CD4-positive, alpha-beta T cell treated with Interferon gamma for 1 hour (primary cell): ENCODE measurements at regions not wholly inside any gene's neighbourhood (a gene's known extent, or its start where the extent isn't known, plus 50 kb on each side); places are given as distances from the start of the nearest gene placed in this dataset.

Experiments used
- DNase-seq: peaks from one replicate; pipeline ENCODE4 v3.0.0-alpha.2; 2020

- DNase-seq = no peak
Measured at GRCh38 chr9:81387360-81388106, 301.8 kb downstream of the TLE1 start.

GRCh38 chr9:81384911-81385310, 304.4 kb downstream of the TLE1 start:
- no peak for DNase-seq

- no peak for DNase-seq
Measured at GRCh38 chr9:81382281-81382680, 307.1 kb downstream of the TLE1 start.

GRCh38 chr9:81381694-81382093, 307.7 kb downstream of the TLE1 start:
- no peak for DNase-seq

GRCh38 chr9:81380504-81381359, 308.6 kb downstream of the TLE1 start:
- DNase-seq = no peak

GRCh38 chr9:81379655-81380054, 309.7 kb downstream of the TLE1 start:
- no peak for DNase-seq

- no peak for DNase-seq
Measured at GRCh38 chr9:81377921-81378320, 311.4 kb downstream of the TLE1 start.

GRCh38 chr9:81377320-81377719, 312.0 kb downstream of the TLE1 start:
- DNase-seq = no peak

- no peak for DNase-seq
Measured at GRCh38 chr9:81375187-81376100, 313.9 kb downstream of the TLE1 start.

- no peak for DNase-seq
Measured at GRCh38 chr9:81374459-81375186, 314.7 kb downstream of the TLE1 start.

GRCh38 chr9:81373294-81373693, 316.1 kb downstream of the TLE1 start:
- no peak for DNase-seq

GRCh38 chr9:81372628-81373191, 316.6 kb downstream of the TLE1 start:
- DNase-seq = no peak

GRCh38 chr9:81371824-81372223, 317.5 kb downstream of the TLE1 start:
- DNase-seq = no peak

- DNase-seq = no peak
Measured at GRCh38 chr9:81370650-81371049, 318.7 kb downstream of the TLE1 start.

GRCh38 chr9:81370096-81370495, 319.3 kb downstream of the TLE1 start:
- DNase-seq = no peak

GRCh38 chr9:81369121-81369520, 320.2 kb downstream of the TLE1 start:
- no peak for DNase-seq

- no peak for DNase-seq
Measured at GRCh38 chr9:81363916-81364480, 325.3 kb downstream of the TLE1 start.

GRCh38 chr9:81361296-81361695, 328.1 kb downstream of the TLE1 start:
- DNase-seq = no peak

- DNase-seq = no peak
Measured at GRCh38 chr9:81351166-81351565, 338.2 kb downstream of the TLE1 start.

GRCh38 chr9:81344366-81344765, 345.0 kb downstream of the TLE1 start:
- DNase-seq = no peak

GRCh38 chr9:81335879-81336421, 353.4 kb downstream of the TLE1 start:
- no peak for DNase-seq
